Spleen (tissue), 7 donors: ENCODE measurements at regions not wholly inside any gene's neighbourhood (a gene's known extent, or its start where the extent isn't known, plus 50 kb on each side); places are given as distances from the start of the nearest gene placed in this dataset.

Experiments used
- CTCF ChIP-seq, 11 experiments: fragments of 200-600 bp in 7 of 11; fragments of 450-650 bp in 4 of 11; sonication (generic) in 4 of 11; IDR thresholded peaks in 8 of 11; conservative IDR thresholded peaks in 3 of 11; 1 replicate in 7 of 11; 2 replicates in 4 of 11; pipeline versions ENCODE4 v1.4.0 to v1.8.0; 2016 to 2021; ENCODE audit warnings: antibody characterized with exemption in 11 of 11, inconsistent platforms in 4 of 11, mild to moderate bottlenecking in 1 of 11
- POLR2A ChIP-seq, 3 donors: fragments of 450-650 bp; IDR thresholded peaks; one replicate each; pipeline ENCODE4 v1.5.1; 2017; ENCODE audit warnings: antibody characterized with exemption in 3 of 3, mild to moderate bottlenecking in 1 of 3
- POLR2AphosphoS5 ChIP-seq, 3 donors: sonication (generic); formaldehyde crosslinking; IDR thresholded peaks; one replicate each; pipeline ENCODE4 v1.5.1; 2017; ENCODE audit warnings: antibody characterized with exemption in 3 of 3
- donor health status: DM: no; HTN: no; CAD: no; lungs with moderate emphysema.
- donor health status: DM: no; HTN: no; CAD: no.
- donor health status: DM: no; HTN: no; CAD: no.

GRCh38 chr11:69211540-69211919 is 55.8 kb downstream of the SMIM38 start:
- TF ChIP-seq CTCF (IDR thresholded peaks at IDR 0.05 in 8 of 11, conservative IDR thresholded peaks at IDR 0.05 in 3 of 11) (no peak), POLR2A (IDR thresholded peaks at IDR 0.05) (no peak), POLR2AphosphoS5 (IDR thresholded peaks at IDR 0.05) (no peak)
